Aorta (tissue), 5 donors: ENCODE measurements at regions not wholly inside any gene's neighbourhood (a gene's known extent, or its start where the extent isn't known, plus 50 kb on each side); places are given as distances from the start of the nearest gene placed in this dataset.

Source experiments
- ATAC-seq: fragments of 200-7000 bp; cut with Tn5 transposase; one replicate; pipeline ENCODE4 v1.9.1; 2022; ENCODE audit warnings: moderate library complexity; ENCODE audit not compliant: low FRiP score
- DNase-seq, 2 donors: peaks; one replicate each; pipeline ENCODE4 v3.0.0-alpha.2; 2020
- H3K27ac ChIP-seq, 2 donors: one replicate each; pipeline ENCODE4 v1.5.1; 2013; ENCODE audit warnings: low read length in 2 of 2, mild to moderate bottlenecking in 2 of 2, moderate library complexity in 2 of 2, control low read depth in 1 of 2, inconsistent platforms in 1 of 2, low read depth in 1 of 2
- H3K27me3 ChIP-seq, 2 donors: one replicate each; pipeline ENCODE4 v1.6.1; 2013; ENCODE audit warnings: control low read depth in 1 of 2, low read length in 1 of 2, mild to moderate bottlenecking in 1 of 2, moderate library complexity in 1 of 2; ENCODE audit not compliant: insufficient read depth in 2 of 2, control insufficient read depth in 1 of 2
- H3K36me3 ChIP-seq, 2 donors: one replicate each; pipeline ENCODE4 v1.6.1; 2013; ENCODE audit warnings: control low read depth in 1 of 2, low read length in 1 of 2, mild to moderate bottlenecking in 1 of 2; ENCODE audit not compliant: insufficient read depth in 2 of 2, control insufficient read depth in 1 of 2
- H3K4me1 ChIP-seq, 2 donors: one replicate each; pipeline ENCODE4 v1.6.1; 2013; ENCODE audit warnings: low read length in 2 of 2, control low read depth in 1 of 2, mild to moderate bottlenecking in 1 of 2, moderate library complexity in 1 of 2; ENCODE audit not compliant: insufficient read depth in 2 of 2, control insufficient read depth in 1 of 2
- H3K4me3 ChIP-seq, 2 donors: one replicate each; pipeline ENCODE4 v1.5.1; 2013; ENCODE audit warnings: low read length in 2 of 2, control low read depth in 1 of 2, mild to moderate bottlenecking in 1 of 2
- H3K9me3 ChIP-seq: one replicate; pipeline ENCODE4 v1.6.1; 2013; ENCODE audit warnings: mild to moderate bottlenecking, low read length; ENCODE audit not compliant: control insufficient read depth
- WGBS, 2 donors: extraction: QIAGEN DNeasy Blood & Tissue Kit; methylation state at CpG; one replicate each; pipeline ENCODE4 v1.1.7; 2013; 5-methylcytosine and 5-hydroxymethylcytosine counted together
- intact Hi-C, 2 donors: fragments of 100-400 bp; cut with DNase I; formaldehyde crosslinking; loops; one replicate each; pipeline versions ENCODE4 v1.14.2 to v1.15.0; 2022
- donor health status: healthy with polysubstance abuse.
- donor health status: Bipolar disorder and iron deficiency.
- donor health status: DM: no; HTN: no; CAD: no.
- donor health status: DM: no; HTN: no; CAD: no.
- donor health status: DM: yes; HTN: yes; CAD: no.

- no peak for ATAC-seq
- WGBS, 2 donors: 79% methylated on average over 5 of the region's 5 CpGs
- DNase-seq: no peak
These were observed 775.0 kb upstream of the API5 start for GRCh38 chr11:42536611-42537360.

GRCh38 chr11:42542336-42542735 lies 769.5 kb upstream of the API5 start:
- 65 to 75% methylated on average over 1 of the region's 1 CpG for WGBS, 2 donors
- no peaks in the 10 kb centered on the region for H3K36me3 ChIP-seq
- H3K27me3 ChIP-seq: no peaks in the 10 kb centered on the region
- H3K4me3 ChIP-seq: no peak overlapping the region
- ATAC-seq (no peak), DNase-seq (no peak)
- no peaks in the 10 kb centered on the region for H3K4me1 ChIP-seq
- intact Hi-C loops: no loop called here
- H3K9me3 ChIP-seq: no peaks in the 10 kb centered on the region
- H3K27ac ChIP-seq: no peak overlapping the region

More at GRCh38 chr11:42536611-42537360, 775.0 kb upstream of the API5 start:
- no peaks in the 10 kb centered on the region for H3K9me3 ChIP-seq
- H3K27me3 ChIP-seq: no peaks in the 10 kb centered on the region
- no peak overlapping the region for H3K4me3 ChIP-seq
- H3K27ac ChIP-seq: no peak overlapping the region
- no peaks in the 10 kb centered on the region for H3K4me1 ChIP-seq
- no peaks in the 10 kb centered on the region for H3K36me3 ChIP-seq
- intact Hi-C loops: no loop called here

- 6 to 30% methylated on average over 1 of the region's 1 CpG for WGBS, 2 donors
- Histone ChIP-seq H3K27me3 (no peaks in the 10 kb centered on the region), H3K4me1 (no peaks in the 10 kb centered on the region), H3K9me3 (no peaks in the 10 kb centered on the region), H3K27ac (no peak overlapping the region), H3K36me3 (no peaks in the 10 kb centered on the region), H3K4me3 (no peak overlapping the region)
- intact Hi-C loops: no loop called here
- DNase-seq (no peak), ATAC-seq (no peak)
These were observed 767.9 kb upstream of the API5 start for GRCh38 chr11:42543844-42544419.

GRCh38 chr11:42544726-42545125 lies 767.1 kb upstream of the API5 start:
- Histone ChIP-seq H3K27ac (no peak overlapping the region), H3K9me3 (no peaks in the 10 kb centered on the region), H3K4me1 (no peaks in the 10 kb centered on the region), H3K27me3 (peaks cover 0 to 2% of the 10 kb centered on the region in 2 donors), H3K4me3 (no peak overlapping the region), H3K36me3 (no peaks in the 10 kb centered on the region)
- ATAC-seq (no peak), DNase-seq (no peak)
- intact Hi-C loops: no loop called here
- WGBS, 2 donors: 66 to 67% methylated on average over 5 of the region's 5 CpGs

- Histone ChIP-seq H3K36me3 (no peaks in the 10 kb centered on the region), H3K27ac (no peak overlapping the region), H3K4me3 (no peak overlapping the region), H3K4me1 (no peaks in the 10 kb centered on the region), H3K27me3 (peaks cover 0 to 2% of the 10 kb centered on the region in 2 donors), H3K9me3 (no peaks in the 10 kb centered on the region)
- intact Hi-C loops: no loop called here
- no peak for ATAC-seq
- DNase-seq: no peak
- WGBS, 2 donors: 68 to 71% methylated on average over 3 of the region's 3 CpGs
These were observed 765.8 kb upstream of the API5 start for GRCh38 chr11:42545954-42546353.

GRCh38 chr11:42552786-42553185 lies 759.0 kb upstream of the API5 start:
- ATAC-seq: no peak
- intact Hi-C loops: no loop called here
- Histone ChIP-seq H3K27me3 (peaks cover 0 to 2% of the 10 kb centered on the region in 2 donors), H3K27ac (no peak overlapping the region), H3K4me3 (no peak overlapping the region), H3K36me3 (no peaks in the 10 kb centered on the region), H3K4me1 (no peaks in the 10 kb centered on the region), H3K9me3 (no peaks in the 10 kb centered on the region)
- DNase-seq: no peak
- 56 to 58% methylated on average over 3 of the region's 3 CpGs for WGBS, 2 donors

- Histone ChIP-seq H3K36me3 (no peaks in the 10 kb centered on the region), H3K9me3 (no peaks in the 10 kb centered on the region), H3K27me3 (no peaks in the 10 kb centered on the region), H3K4me3 (no peak overlapping the region), H3K4me1 (no peaks in the 10 kb centered on the region), H3K27ac (no peak overlapping the region)
- 68 to 74% methylated on average over 2 of the region's 2 CpGs for WGBS, 2 donors
- intact Hi-C loops: no loop called here
- ATAC-seq (no peak), DNase-seq (no peak)
These were observed 756.6 kb upstream of the API5 start for GRCh38 chr11:42555190-42555589.

GRCh38 chr11:42571131-42571877 lies 740.5 kb upstream of the API5 start:
- WGBS, 2 donors: 79 to 82% methylated on average over 12 of the region's 12 CpGs
- Histone ChIP-seq H3K4me1 (no peaks in the 10 kb centered on the region), H3K27me3 (no peaks in the 10 kb centered on the region), H3K9me3 (no peaks in the 10 kb centered on the region), H3K27ac (no peak overlapping the region), H3K36me3 (no peaks in the 10 kb centered on the region), H3K4me3 (no peak overlapping the region)
- DNase-seq: no peak
- intact Hi-C loops: no loop called here
- no peak for ATAC-seq
